ENCODE measurements at regions not wholly inside any gene's neighbourhood (a gene's known extent, or its start where the extent isn't known, plus 50 kb on each side); places are given as distances from the start of the nearest gene placed in this dataset.

GRCh38 chr14:27050208-27050607 lies 452.4 kb upstream of the NOVA1 start:
- H3K4me3 ChIP-seq (ENCODE audit: low read depth, low read length) = no peak overlapping the region
- no peak for DNase-seq (ENCODE audit: low read depth in 4 of 6, low spot score in 6 of 6)
- no peaks in the 10 kb centered on the region for H3K4me1 ChIP-seq (ENCODE audit: control insufficient read depth, insufficient read depth, low read length)
- H3K36me3 ChIP-seq (ENCODE audit: control insufficient read depth, insufficient read depth, low read length) = no peaks in the 10 kb centered on the region
- H3K27ac ChIP-seq (ENCODE audit: low read depth, low read length) = no peak overlapping the region
- H3K9me3 ChIP-seq (ENCODE audit: control insufficient read depth, insufficient read depth, low read length) = no peaks in the 10 kb centered on the region
- H3K27me3 ChIP-seq (ENCODE audit: control insufficient read depth, insufficient read depth, low read length) = no peaks in the 10 kb centered on the region

GRCh38 chr14:27056586-27056985 lies 458.8 kb upstream of the NOVA1 start:
- Histone ChIP-seq H3K27ac (ENCODE audit: low read depth, low read length) (no peak overlapping the region), H3K36me3 (ENCODE audit: control insufficient read depth, insufficient read depth, low read length) (no peaks in the 10 kb centered on the region), H3K4me3 (ENCODE audit: low read depth, low read length) (no peak overlapping the region), H3K27me3 (ENCODE audit: control insufficient read depth, insufficient read depth, low read length) (no peaks in the 10 kb centered on the region), H3K4me1 (ENCODE audit: control insufficient read depth, insufficient read depth, low read length) (no peaks in the 10 kb centered on the region), H3K9me3 (ENCODE audit: control insufficient read depth, insufficient read depth, low read length) (no peaks in the 10 kb centered on the region)
- WGBS (ENCODE audit: insufficient coverage) = no CpG with 5 or more reads among the region's 1 CpG
- peak in 5 of 6 donors; percentile 20 to 85 (median 39) for DNase-seq (ENCODE audit: low read depth in 4 of 6, low spot score in 6 of 6)

- DNase-seq (ENCODE audit: low read depth in 4 of 6, low spot score in 6 of 6) = no peak
- H3K9me3 ChIP-seq (ENCODE audit: control insufficient read depth, insufficient read depth, low read length) = no peaks in the 10 kb centered on the region
- no peaks in the 10 kb centered on the region for H3K36me3 ChIP-seq (ENCODE audit: control insufficient read depth, insufficient read depth, low read length)
- H3K27ac ChIP-seq (ENCODE audit: low read depth, low read length) = no peak overlapping the region
- no peak overlapping the region for H3K4me3 ChIP-seq (ENCODE audit: low read depth, low read length)
- no peaks in the 10 kb centered on the region for H3K27me3 ChIP-seq (ENCODE audit: control insufficient read depth, insufficient read depth, low read length)
- no peaks in the 10 kb centered on the region for H3K4me1 ChIP-seq (ENCODE audit: control insufficient read depth, insufficient read depth, low read length)
- WGBS (ENCODE audit: insufficient coverage) = no CpG with 5 or more reads among the region's 2 CpGs
These were observed 463.5 kb upstream of the NOVA1 start for GRCh38 chr14:27061299-27061698.

- H3K4me1 ChIP-seq (ENCODE audit: control insufficient read depth, insufficient read depth, low read length) = no peaks in the 10 kb centered on the region
- H3K27ac ChIP-seq (ENCODE audit: low read depth, low read length) = no peak overlapping the region
- H3K36me3 ChIP-seq (ENCODE audit: control insufficient read depth, insufficient read depth, low read length) = no peaks in the 10 kb centered on the region
- no peaks in the 10 kb centered on the region for H3K27me3 ChIP-seq (ENCODE audit: control insufficient read depth, insufficient read depth, low read length)
- no peak overlapping the region for H3K4me3 ChIP-seq (ENCODE audit: low read depth, low read length)
- peak in 1 of 6 donors; percentile 19 for DNase-seq (ENCODE audit: low read depth in 4 of 6, low spot score in 6 of 6)
- no peaks in the 10 kb centered on the region for H3K9me3 ChIP-seq (ENCODE audit: control insufficient read depth, insufficient read depth, low read length)
These were observed 466.1 kb upstream of the NOVA1 start for GRCh38 chr14:27063959-27064358.

- Histone ChIP-seq H3K4me1 (ENCODE audit: control insufficient read depth, insufficient read depth, low read length) (no peaks in the 10 kb centered on the region), H3K9me3 (ENCODE audit: control insufficient read depth, insufficient read depth, low read length) (no peaks in the 10 kb centered on the region), H3K4me3 (ENCODE audit: low read depth, low read length) (no peak overlapping the region), H3K36me3 (ENCODE audit: control insufficient read depth, insufficient read depth, low read length) (no peaks in the 10 kb centered on the region), H3K27me3 (ENCODE audit: control insufficient read depth, insufficient read depth, low read length) (no peaks in the 10 kb centered on the region), H3K27ac (ENCODE audit: low read depth, low read length) (no peak overlapping the region)
- no peak for DNase-seq (ENCODE audit: low read depth in 4 of 6, low spot score in 6 of 6)
- no CpG with 5 or more reads among the region's 2 CpGs for WGBS (ENCODE audit: insufficient coverage)
These were observed 468.1 kb upstream of the NOVA1 start for GRCh38 chr14:27065886-27066285.

- WGBS (ENCODE audit: insufficient coverage) = 83% methylated on average over 1 of the region's 2 CpGs
- Histone ChIP-seq H3K27ac (ENCODE audit: low read depth, low read length) (no peak overlapping the region), H3K36me3 (ENCODE audit: control insufficient read depth, insufficient read depth, low read length) (no peaks in the 10 kb centered on the region), H3K4me3 (ENCODE audit: low read depth, low read length) (no peak overlapping the region), H3K4me1 (ENCODE audit: control insufficient read depth, insufficient read depth, low read length) (no peaks in the 10 kb centered on the region), H3K27me3 (ENCODE audit: control insufficient read depth, insufficient read depth, low read length) (no peaks in the 10 kb centered on the region), H3K9me3 (ENCODE audit: control insufficient read depth, insufficient read depth, low read length) (no peaks in the 10 kb centered on the region)
- DNase-seq (ENCODE audit: low read depth in 4 of 6, low spot score in 6 of 6) = no peak
These were observed 470.1 kb upstream of the NOVA1 start for GRCh38 chr14:27067961-27068360.

GRCh38 chr14:27072589-27072988 lies 474.8 kb upstream of the NOVA1 start:
- WGBS (ENCODE audit: insufficient coverage) = 80% methylated on average over 2 of the region's 5 CpGs
- Histone ChIP-seq H3K9me3 (ENCODE audit: control insufficient read depth, insufficient read depth, low read length) (no peaks in the 10 kb centered on the region), H3K27me3 (ENCODE audit: control insufficient read depth, insufficient read depth, low read length) (no peaks in the 10 kb centered on the region), H3K36me3 (ENCODE audit: control insufficient read depth, insufficient read depth, low read length) (no peaks in the 10 kb centered on the region), H3K27ac (ENCODE audit: low read depth, low read length) (no peak overlapping the region), H3K4me3 (ENCODE audit: low read depth, low read length) (no peak overlapping the region), H3K4me1 (ENCODE audit: control insufficient read depth, insufficient read depth, low read length) (no peaks in the 10 kb centered on the region)
- no peak for DNase-seq (ENCODE audit: low read depth in 4 of 6, low spot score in 6 of 6)

GRCh38 chr14:27075503-27075902 lies 477.7 kb upstream of the NOVA1 start:
- no peak overlapping the region for H3K27ac ChIP-seq (ENCODE audit: low read depth, low read length)
- H3K9me3 ChIP-seq (ENCODE audit: control insufficient read depth, insufficient read depth, low read length) = no peaks in the 10 kb centered on the region
- no CpG with 5 or more reads among the region's 1 CpG for WGBS (ENCODE audit: insufficient coverage)
- no peaks in the 10 kb centered on the region for H3K4me1 ChIP-seq (ENCODE audit: control insufficient read depth, insufficient read depth, low read length)
- no peak for DNase-seq (ENCODE audit: low read depth in 4 of 6, low spot score in 6 of 6)
- H3K36me3 ChIP-seq (ENCODE audit: control insufficient read depth, insufficient read depth, low read length) = no peaks in the 10 kb centered on the region
- no peak overlapping the region for H3K4me3 ChIP-seq (ENCODE audit: low read depth, low read length)
- H3K27me3 ChIP-seq (ENCODE audit: control insufficient read depth, insufficient read depth, low read length) = no peaks in the 10 kb centered on the region

- DNase-seq (ENCODE audit: low read depth in 4 of 6, low spot score in 6 of 6) = no peak
- Histone ChIP-seq H3K4me3 (ENCODE audit: low read depth, low read length) (no peak overlapping the region), H3K27ac (ENCODE audit: low read depth, low read length) (no peak overlapping the region), H3K4me1 (ENCODE audit: control insufficient read depth, insufficient read depth, low read length) (no peaks in the 10 kb centered on the region), H3K36me3 (ENCODE audit: control insufficient read depth, insufficient read depth, low read length) (no peaks in the 10 kb centered on the region), H3K9me3 (ENCODE audit: control insufficient read depth, insufficient read depth, low read length) (no peaks in the 10 kb centered on the region), H3K27me3 (ENCODE audit: control insufficient read depth, insufficient read depth, low read length) (no peaks in the 10 kb centered on the region)
- no CpG with 5 or more reads among the region's 1 CpG for WGBS (ENCODE audit: insufficient coverage)
These were observed 479.4 kb upstream of the NOVA1 start for GRCh38 chr14:27077214-27077613.

- Histone ChIP-seq H3K27me3 (ENCODE audit: control insufficient read depth, insufficient read depth, low read length) (no peaks in the 10 kb centered on the region), H3K9me3 (ENCODE audit: control insufficient read depth, insufficient read depth, low read length) (no peaks in the 10 kb centered on the region), H3K4me3 (ENCODE audit: low read depth, low read length) (no peak overlapping the region), H3K4me1 (ENCODE audit: control insufficient read depth, insufficient read depth, low read length) (no peaks in the 10 kb centered on the region), H3K36me3 (ENCODE audit: control insufficient read depth, insufficient read depth, low read length) (no peaks in the 10 kb centered on the region), H3K27ac (ENCODE audit: low read depth, low read length) (no peak overlapping the region)
- no peak for DNase-seq (ENCODE audit: low read depth in 4 of 6, low spot score in 6 of 6)
- 0% methylated on average over 1 of the region's 2 CpGs for WGBS (ENCODE audit: insufficient coverage)
These were observed 479.9 kb upstream of the NOVA1 start for GRCh38 chr14:27077710-27078109.

All from spinal cord (tissue), 9 donors.